NB4 (cell line): ENCODE measurements at regions not wholly inside any gene's neighbourhood (a gene's known extent, or its start where the extent isn't known, plus 50 kb on each side); places are given as distances from the start of the nearest gene placed in this dataset.
"Not testable (repeated sequence)": the region's sequence is repeated elsewhere in the genome, so short reads cannot be mapped to it uniquely, and the experiment has no call there.

Experiments
- CTCF ChIP-seq: IDR thresholded peaks from one replicate; pipeline ENCODE4 v1.5.1; 2012; ENCODE audit warnings: low read depth, low read length
- MAX ChIP-seq: IDR thresholded peaks from 2 replicates; pipeline ENCODE4 v1.6.1; 2011; ENCODE audit warnings: low read depth, low read length
- POLR2A ChIP-seq: IDR thresholded peaks from 2 replicates; pipeline ENCODE4 v1.6.1; 2011; ENCODE audit warnings: mild to moderate bottlenecking; ENCODE audit not compliant: insufficient read length; ENCODE audit errors: extremely low read depth

GRCh38 chr2:195228547-195228946 lies 428.5 kb upstream of the SLC39A10 start:
- TF ChIP-seq POLR2A, CTCF, MAX: not testable (repeated sequence)
